SJSA1 (cell line): ENCODE measurements at regions not wholly inside any gene's neighbourhood (a gene's known extent, or its start where the extent isn't known, plus 50 kb on each side); places are given as distances from the start of the nearest gene placed in this dataset.
A peak's percentile ranks its signal among the peaks of the same experiment; 100 is the strongest.
"Not testable (repeated sequence)": the region's sequence is repeated elsewhere in the genome, so short reads cannot be mapped to it uniquely, and the experiment has no call there.

Experiments
- DNase-seq, 2 experiments: peaks; one replicate each; pipeline ENCODE4 v3.0.0-alpha.2; 2015 to 2020; ENCODE audit warnings: low spot score in 2 of 2, low read depth in 1 of 2
- H3K27ac ChIP-seq: fragments of 250-450 bp; sonication (Bioruptor Pico); 2 replicates; pipeline ENCODE4 v1.5.1; 2020; ENCODE audit warnings: mild to moderate bottlenecking, moderate library complexity
- H3K27me3 ChIP-seq: fragments of 250-450 bp; sonication (Bioruptor Pico); replicated peaks from 2 replicates; pipeline ENCODE4 v1.5.1; 2020; ENCODE audit warnings: mild to moderate bottlenecking, moderate library complexity
- H3K36me3 ChIP-seq: fragments of 250-450 bp; sonication (Bioruptor Pico); 2 replicates; pipeline ENCODE4 v1.5.1; 2020; ENCODE audit warnings: mild to moderate bottlenecking
- H3K4me1 ChIP-seq: fragments of 250-450 bp; sonication (Bioruptor Pico); replicated peaks from 2 replicates; pipeline ENCODE4 v1.6.1; 2021; ENCODE audit warnings: mild to moderate bottlenecking
- H3K4me3 ChIP-seq: fragments of 250-450 bp; sonication (Bioruptor Pico); 2 replicates; pipeline ENCODE4 v1.5.1; 2020; ENCODE audit warnings: mild to moderate bottlenecking
- H3K9me3 ChIP-seq: fragments of 250-450 bp; sonication (Bioruptor Pico); replicated peaks from 2 replicates; pipeline ENCODE4 v1.5.1; 2020; ENCODE audit warnings: mild to moderate bottlenecking

- no peak overlapping the region for H3K4me3 ChIP-seq
- H3K4me1 ChIP-seq, result 0 out of 2 replicates have a peak, but pooled peaks cover 3% of the 10 kb centered on the region
- no peak for DNase-seq
- H3K36me3 ChIP-seq, result no peaks in the 10 kb centered on the region
- no peaks in the 10 kb centered on the region for H3K27me3 ChIP-seq
- H3K9me3 ChIP-seq, result no peaks in the 10 kb centered on the region
- H3K27ac ChIP-seq, result no peak overlapping the region
Measured at GRCh38 chr13:38415233-38415632, 65.6 kb downstream of the UFM1 start.

- Histone ChIP-seq H3K9me3 (no peaks in the 10 kb centered on the region), H3K27me3 (no peaks in the 10 kb centered on the region), H3K4me3 (no peak overlapping the region), H3K4me1 (0 out of 2 replicates have a peak, but pooled peaks cover 3% of the 10 kb centered on the region), H3K36me3 (no peaks in the 10 kb centered on the region), H3K27ac (no peak overlapping the region)
- DNase-seq, result no peak
Measured at GRCh38 chr13:38417241-38417640, 67.6 kb downstream of the UFM1 start.

GRCh38 chr13:38417727-38418126 is 68.1 kb downstream of the UFM1 start:
- DNase-seq, result peak; percentile 33 to 35

GRCh38 chr13:38418286-38418685 is 68.6 kb downstream of the UFM1 start:
- Histone ChIP-seq H3K9me3 (no peaks in the 10 kb centered on the region), H3K27ac (no peak overlapping the region), H3K4me1 (0 out of 2 replicates have a peak, but pooled peaks cover 3% of the 10 kb centered on the region), H3K4me3 (no peak overlapping the region), H3K27me3 (no peaks in the 10 kb centered on the region), H3K36me3 (no peaks in the 10 kb centered on the region)
- no peak for DNase-seq

More at GRCh38 chr13:38417727-38418126, 68.1 kb downstream of the UFM1 start:
- Histone ChIP-seq H3K4me1 (0 out of 2 replicates have a peak, but pooled peaks cover 3% of the 10 kb centered on the region), H3K4me3 (no peak overlapping the region), H3K36me3 (no peaks in the 10 kb centered on the region), H3K27me3 (no peaks in the 10 kb centered on the region), H3K27ac (no peak overlapping the region), H3K9me3 (no peaks in the 10 kb centered on the region)

GRCh38 chr13:38419312-38419873 is 69.7 kb downstream of the UFM1 start:
- Histone ChIP-seq H3K9me3 (no peaks in the 10 kb centered on the region), H3K27ac (no peak overlapping the region), H3K4me1 (0 out of 2 replicates have a peak, but pooled peaks cover 3% of the 10 kb centered on the region), H3K4me3 (no peak overlapping the region), H3K27me3 (no peaks in the 10 kb centered on the region), H3K36me3 (no peaks in the 10 kb centered on the region)
- DNase-seq, result no peak

GRCh38 chr13:38421590-38422560 is 72.2 kb downstream of the UFM1 start:
- Histone ChIP-seq H3K27me3 (no peaks in the 10 kb centered on the region), H3K27ac (no peak overlapping the region), H3K9me3 (no peaks in the 10 kb centered on the region), H3K4me1 (0 out of 2 replicates have a peak, but pooled peaks cover 3% of the 10 kb centered on the region), H3K4me3 (no peak overlapping the region), H3K36me3 (no peaks in the 10 kb centered on the region)
- no peak for DNase-seq

GRCh38 chr13:38429916-38430315 is 80.3 kb downstream of the UFM1 start:
- no peak for DNase-seq
- no peak overlapping the region for H3K4me3 ChIP-seq
- H3K36me3 ChIP-seq, result no peaks in the 10 kb centered on the region
- H3K27ac ChIP-seq, result no peak overlapping the region
- H3K9me3 ChIP-seq, result no peaks in the 10 kb centered on the region
- H3K4me1 ChIP-seq, result no peaks in the 10 kb centered on the region
- H3K27me3 ChIP-seq, result no peaks in the 10 kb centered on the region; the same call in 1 of the 2 replicates

GRCh38 chr13:38430796-38431195 is 81.1 kb downstream of the UFM1 start:
- no peak overlapping the region for H3K4me3 ChIP-seq
- no peaks in the 10 kb centered on the region for H3K36me3 ChIP-seq
- H3K27ac ChIP-seq, result no peak overlapping the region
- no peaks in the 10 kb centered on the region for H3K9me3 ChIP-seq
- no peaks in the 10 kb centered on the region for H3K4me1 ChIP-seq
- no peak for DNase-seq
- no peaks in the 10 kb centered on the region; the same call in 1 of the 2 replicates for H3K27me3 ChIP-seq

- Histone ChIP-seq H3K4me1 (no peaks in the 10 kb centered on the region), H3K9me3 (no peaks in the 10 kb centered on the region), H3K4me3 (no peak overlapping the region), H3K27me3 (no peaks in the 10 kb centered on the region), H3K27ac (no peak overlapping the region), H3K36me3 (no peaks in the 10 kb centered on the region)
- DNase-seq, result no peak
Measured at GRCh38 chr13:38440666-38441065, 91.0 kb downstream of the UFM1 start.

GRCh38 chr13:38444904-38445303 is 95.3 kb downstream of the UFM1 start:
- no peaks in the 10 kb centered on the region for H3K4me1 ChIP-seq
- no peak overlapping the region for H3K27ac ChIP-seq
- no peak overlapping the region for H3K4me3 ChIP-seq
- DNase-seq, result no peak
- no peaks in the 10 kb centered on the region for H3K36me3 ChIP-seq
- no peaks in the 10 kb centered on the region for H3K27me3 ChIP-seq
- no peaks in the 10 kb centered on the region for H3K9me3 ChIP-seq

- H3K4me1 ChIP-seq, result no peaks in the 10 kb centered on the region
- no peak for DNase-seq
Measured at GRCh38 chr13:38452656-38453055, 103.0 kb downstream of the UFM1 start.

GRCh38 chr13:38462605-38463004 is 113.0 kb downstream of the UFM1 start:
- no peaks in the 10 kb centered on the region for H3K36me3 ChIP-seq
- no peak overlapping the region for H3K4me3 ChIP-seq
- DNase-seq, result no peak
- H3K27ac ChIP-seq, result no peak overlapping the region
- no peaks in the 10 kb centered on the region for H3K9me3 ChIP-seq
- H3K27me3 ChIP-seq, result no peaks in the 10 kb centered on the region
- no peaks in the 10 kb centered on the region for H3K4me1 ChIP-seq

More at GRCh38 chr13:38452656-38453055, 103.0 kb downstream of the UFM1 start:
- no peaks in the 10 kb centered on the region for H3K27me3 ChIP-seq
- H3K9me3 ChIP-seq, result no peaks in the 10 kb centered on the region
- no peaks in the 10 kb centered on the region for H3K36me3 ChIP-seq
- no peak overlapping the region for H3K4me3 ChIP-seq
- H3K27ac ChIP-seq, result no peak overlapping the region

- no peaks in the 10 kb centered on the region for H3K4me1 ChIP-seq
- no peak overlapping the region for H3K27ac ChIP-seq
- H3K27me3 ChIP-seq, result no peaks in the 10 kb centered on the region
- no peaks in the 10 kb centered on the region for H3K36me3 ChIP-seq
- no peaks in the 10 kb centered on the region for H3K9me3 ChIP-seq
- H3K4me3 ChIP-seq, result no peak overlapping the region
- DNase-seq, result no peak
Measured at GRCh38 chr13:38463048-38463447, 113.4 kb downstream of the UFM1 start.

- not testable (repeated sequence) for DNase-seq, H3K27me3 ChIP-seq, H3K27ac ChIP-seq, H3K4me3 ChIP-seq, H3K36me3 ChIP-seq, H3K4me1 ChIP-seq, H3K9me3 ChIP-seq
Measured at GRCh38 chr13:38472411-38472810, 122.8 kb downstream of the UFM1 start.
